ENCODE measurements at regions not wholly inside any gene's neighbourhood (a gene's known extent, or its start where the extent isn't known, plus 50 kb on each side); places are given as distances from the start of the nearest gene placed in this dataset.

DNA sequence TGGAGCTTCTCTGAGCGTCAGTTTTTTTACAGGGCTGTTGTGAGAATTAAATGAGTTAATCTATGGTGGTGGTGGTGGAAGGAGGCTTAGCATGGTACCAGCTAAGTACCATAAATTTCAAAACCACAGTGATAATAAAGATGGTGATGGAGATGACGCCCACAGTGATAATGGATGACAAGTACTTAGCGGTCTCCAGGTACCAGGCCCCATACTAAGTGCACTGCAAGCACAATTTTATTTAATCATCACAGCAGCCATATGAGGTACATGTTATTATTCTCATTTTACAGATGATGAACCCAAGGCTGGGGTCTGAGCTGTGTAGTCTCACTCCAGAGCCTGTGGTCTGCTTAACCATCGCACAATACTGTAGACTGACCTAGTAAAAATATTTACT is 75.1 kb downstream of the PAX1 start (continued):
- TF ChIP-seq GRHL2 (CRISPR knock-in tag; IDR thresholded peaks at IDR 0.05; ENCODE audit: insufficient replicate concordance, severe bottlenecking), result no peak
